Panc1 (cell line): ENCODE measurements at regions not wholly inside any gene's neighbourhood (a gene's known extent, or its start where the extent isn't known, plus 50 kb on each side); places are given as distances from the start of the nearest gene placed in this dataset.

ENCODE experiments used
- CTCF ChIP-seq: fragments of 450-650 bp; IDR thresholded peaks from 2 replicates; pipeline ENCODE4 v1.5.1; 2017; ENCODE audit warnings: mild to moderate bottlenecking
- POLR2AphosphoS5 ChIP-seq: IDR thresholded peaks from 2 replicates; pipeline ENCODE4 v1.6.1; 2012; ENCODE audit warnings: mild to moderate bottlenecking, low read depth, low read length, moderate library complexity
- REST ChIP-seq, 2 experiments: IDR thresholded peaks; 2 replicates each; pipeline ENCODE4 v1.6.1; 2011 to 2012; ENCODE audit warnings: low read depth in 2 of 2, control low read depth in 1 of 2, low read length in 1 of 2, mild to moderate bottlenecking in 1 of 2, moderate library complexity in 1 of 2; ENCODE audit not compliant: insufficient read depth in 1 of 2
- SIN3A ChIP-seq: IDR thresholded peaks from 2 replicates; pipeline ENCODE4 v1.6.1; 2012; ENCODE audit warnings: low read depth, mild to moderate bottlenecking, low read length, moderate library complexity, borderline replicate concordance; ENCODE audit not compliant: insufficient read depth
- TCF7L2 ChIP-seq: IDR thresholded peaks from 2 replicates; pipeline ENCODE4 v1.6.1; 2011; ENCODE audit warnings: mild to moderate bottlenecking, low read depth, low read length, inconsistent platforms

GRCh38 chr11:119856681-119857485 lies 127.9 kb upstream of the NECTIN1 start:
- no peak for TF ChIP-seq CTCF
- no peak for TF ChIP-seq TCF7L2
- TF ChIP-seq REST (IDR thresholded peaks at IDR 0.05; ENCODE audit: insufficient read depth in 1 of 2, low read depth in 2 of 2, low read length in 1 of 2) = no peak
- TF ChIP-seq POLR2AphosphoS5 = no peak
- TF ChIP-seq SIN3A = no peak
